Liver (tissue), 8 donors: ENCODE measurements at regions not wholly inside any gene's neighbourhood (a gene's known extent, or its start where the extent isn't known, plus 50 kb on each side); places are given as distances from the start of the nearest gene placed in this dataset.

Experiments used
- DNase-seq: peaks from one replicate; pipeline ENCODE4 v3.0.0-alpha.2; 2017; ENCODE audit warnings: low spot score
- H3K27ac ChIP-seq, 2 donors: one replicate each; pipeline ENCODE4 v1.7.0; 2013; ENCODE audit warnings: inconsistent platforms in 2 of 2, low read length in 2 of 2, control low read depth in 1 of 2, low read depth in 1 of 2, mild to moderate bottlenecking in 1 of 2
- H3K27me3 ChIP-seq, 4 donors: one replicate each; pipeline versions ENCODE4 v1.6.1 to v1.7.0; 2013; ENCODE audit warnings: low read length in 3 of 4, inconsistent platforms in 1 of 4, mild to moderate bottlenecking in 1 of 4, moderate library complexity in 1 of 4; ENCODE audit not compliant: control insufficient read depth in 4 of 4, insufficient read depth in 4 of 4
- H3K36me3 ChIP-seq, 4 donors: one replicate each; pipeline versions ENCODE4 v1.6.1 to v1.7.0; 2013; ENCODE audit warnings: low read length in 3 of 4, mild to moderate bottlenecking in 3 of 4, low read depth in 1 of 4, moderate library complexity in 1 of 4; ENCODE audit not compliant: control insufficient read depth in 4 of 4, insufficient read depth in 3 of 4
- H3K4me1 ChIP-seq, 4 donors: one replicate each; pipeline versions ENCODE4 v1.6.1 to v1.7.0; 2013; ENCODE audit warnings: low read length in 3 of 4, mild to moderate bottlenecking in 3 of 4, moderate library complexity in 1 of 4; ENCODE audit not compliant: control insufficient read depth in 4 of 4, insufficient read depth in 4 of 4
- H3K4me3 ChIP-seq, 3 donors: one replicate each; pipeline versions ENCODE4 v1.6.1 to v1.7.0; 2013; ENCODE audit warnings: low read length in 3 of 3, control low read depth in 1 of 3, low read depth in 1 of 3, mild to moderate bottlenecking in 1 of 3
- H3K9ac ChIP-seq, 2 donors: one replicate each; pipeline ENCODE4 v1.7.0; 2013; ENCODE audit warnings: low read length in 2 of 2, mild to moderate bottlenecking in 2 of 2, moderate library complexity in 2 of 2, control low read depth in 1 of 2, low read depth in 1 of 2
- H3K9me3 ChIP-seq, 4 donors: one replicate each; pipeline versions ENCODE4 v1.6.1 to v1.7.0; 2013; ENCODE audit warnings: low read length in 3 of 4; ENCODE audit not compliant: control insufficient read depth in 4 of 4
- CTCF ChIP-seq: fragments of 150-350 bp; IDR thresholded peaks from 2 replicates; pipeline ENCODE4 v1.5.1; 2017; ENCODE audit warnings: improper control_type of control experiment, low read depth, low read length; ENCODE audit not compliant: missing input control
- FOXA1 ChIP-seq: IDR thresholded peaks from 2 replicates; pipeline ENCODE4 v1.6.1; 2016; ENCODE audit warnings: antibody characterized with exemption
- FOXA2 ChIP-seq: IDR thresholded peaks from 2 replicates; pipeline ENCODE4 v1.6.1; 2016; ENCODE audit warnings: antibody characterized with exemption
- GABPA ChIP-seq, 2 donors: IDR thresholded peaks in 1 of 2; conservative IDR thresholded peaks in 1 of 2; 2 replicates each; pipeline ENCODE4 v1.6.1; 2016; ENCODE audit warnings: antibody characterized with exemption in 2 of 2, mild to moderate bottlenecking in 1 of 2, moderate library complexity in 1 of 2
- HNF4A ChIP-seq, 2 donors: conservative IDR thresholded peaks; 2 replicates each; pipeline ENCODE4 v1.6.1; 2016; ENCODE audit warnings: antibody characterized with exemption in 2 of 2, mild to moderate bottlenecking in 2 of 2
- HNF4G ChIP-seq: IDR thresholded peaks from 2 replicates; pipeline ENCODE4 v1.6.1; 2016; ENCODE audit warnings: antibody characterized with exemption
- JUND ChIP-seq, 2 donors: IDR thresholded peaks; 2 replicates each; pipeline ENCODE4 v1.6.1; 2016; ENCODE audit warnings: antibody characterized with exemption in 2 of 2
- MAX ChIP-seq: IDR thresholded peaks from 2 replicates; pipeline ENCODE4 v1.6.1; 2016; ENCODE audit warnings: antibody characterized with exemption
- NR2F2 ChIP-seq: IDR thresholded peaks from 2 replicates; pipeline ENCODE4 v1.6.1; 2016; ENCODE audit warnings: antibody characterized with exemption
- RAD21 ChIP-seq, 2 donors: IDR thresholded peaks; 2 replicates each; pipeline ENCODE4 v1.6.1; 2016; ENCODE audit warnings: antibody characterized with exemption in 2 of 2, mild to moderate bottlenecking in 2 of 2
- REST ChIP-seq: IDR thresholded peaks from 2 replicates; pipeline ENCODE4 v1.6.1; 2016; ENCODE audit warnings: antibody characterized with exemption, mild to moderate bottlenecking
- RXRA ChIP-seq, 2 donors: IDR thresholded peaks; 2 replicates each; pipeline ENCODE4 v1.6.1; 2017 to 2018; ENCODE audit warnings: antibody characterized with exemption in 2 of 2, mild to moderate bottlenecking in 1 of 2
- SP1 ChIP-seq: IDR thresholded peaks from 2 replicates; pipeline ENCODE4 v1.6.1; 2018; ENCODE audit warnings: antibody characterized with exemption, mild to moderate bottlenecking
- YY1 ChIP-seq: IDR thresholded peaks from 2 replicates; pipeline ENCODE4 v1.6.1; 2016; ENCODE audit warnings: antibody characterized with exemption, mild to moderate bottlenecking
- WGBS: extraction: QIAGEN DNeasy Blood & Tissue Kit; methylation state at CpG from one replicate; pipeline ENCODE4 v1.1.7; 2013; 5-methylcytosine and 5-hydroxymethylcytosine counted together
- TF ChIP-seq, protein P1 (sequence below): IDR thresholded peaks from 2 replicates; pipeline ENCODE4 v1.6.1; 2016; ENCODE audit warnings: antibody characterized with exemption
- TF ChIP-seq, protein P2 (sequence below): IDR thresholded peaks from 2 replicates; pipeline ENCODE4 v1.6.1; 2016; ENCODE audit warnings: antibody characterized with exemption
- donor health status: healthy.
- donor health status: healthy.
- donor health status: healthy.
- donor health status: healthy.
- donor health status: healthy.

- H3K4me1 ChIP-seq: no peaks in the 10 kb centered on the region
- peaks cover 0 to 3% (median 0%) of the 10 kb centered on the region in 4 donors for H3K9me3 ChIP-seq
- no peak overlapping the region for H3K27ac ChIP-seq
- WGBS: 27% methylated on average over 24 of the region's 24 CpGs
- DNase-seq: no peak
- no peak overlapping the region for H3K9ac ChIP-seq
- H3K36me3 ChIP-seq: no peaks in the 10 kb centered on the region
- H3K4me3 ChIP-seq: no peak overlapping the region
- peaks cover 0 to 8% (median 1%) of the 10 kb centered on the region in 4 donors for H3K27me3 ChIP-seq
- TF ChIP-seq RAD21 (IDR thresholded peaks at IDR 0.05) (no peak), REST (no peak), GABPA (IDR thresholded peaks at IDR 0.05 in 1 of 2, conservative IDR thresholded peaks at IDR 0.05 in 1 of 2) (no peak), NR2F2 (no peak), HNF4G (no peak), SP1 (no peak), FOXA1 (no peak), CTCF (no peak), MAX (no peak), JUND (IDR thresholded peaks at IDR 0.05) (no peak), YY1 (no peak), FOXA2 (no peak), HNF4A (conservative IDR thresholded peaks at IDR 0.05) (no peak), RXRA (IDR thresholded peaks at IDR 0.05) (no peak)
- TF ChIP-seq, protein P1, sequence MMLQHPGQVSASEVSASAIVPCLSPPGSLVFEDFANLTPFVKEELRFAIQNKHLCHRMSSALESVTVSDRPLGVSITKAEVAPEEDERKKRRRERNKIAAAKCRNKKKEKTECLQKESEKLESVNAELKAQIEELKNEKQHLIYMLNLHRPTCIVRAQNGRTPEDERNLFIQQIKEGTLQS: no peak
- TF ChIP-seq, protein P2, sequence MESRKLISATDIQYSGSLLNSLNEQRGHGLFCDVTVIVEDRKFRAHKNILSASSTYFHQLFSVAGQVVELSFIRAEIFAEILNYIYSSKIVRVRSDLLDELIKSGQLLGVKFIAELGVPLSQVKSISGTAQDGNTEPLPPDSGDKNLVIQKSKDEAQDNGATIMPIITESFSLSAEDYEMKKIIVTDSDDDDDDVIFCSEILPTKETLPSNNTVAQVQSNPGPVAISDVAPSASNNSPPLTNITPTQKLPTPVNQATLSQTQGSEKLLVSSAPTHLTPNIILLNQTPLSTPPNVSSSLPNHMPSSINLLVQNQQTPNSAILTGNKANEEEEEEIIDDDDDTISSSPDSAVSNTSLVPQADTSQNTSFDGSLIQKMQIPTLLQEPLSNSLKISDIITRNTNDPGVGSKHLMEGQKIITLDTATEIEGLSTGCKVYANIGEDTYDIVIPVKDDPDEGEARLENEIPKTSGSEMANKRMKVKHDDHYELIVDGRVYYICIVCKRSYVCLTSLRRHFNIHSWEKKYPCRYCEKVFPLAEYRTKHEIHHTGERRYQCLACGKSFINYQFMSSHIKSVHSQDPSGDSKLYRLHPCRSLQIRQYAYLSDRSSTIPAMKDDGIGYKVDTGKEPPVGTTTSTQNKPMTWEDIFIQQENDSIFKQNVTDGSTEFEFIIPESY: no peak
Measured at GRCh38 chr1:143667730-143668129, 304.1 kb downstream of the FAM72C start.

DNA sequence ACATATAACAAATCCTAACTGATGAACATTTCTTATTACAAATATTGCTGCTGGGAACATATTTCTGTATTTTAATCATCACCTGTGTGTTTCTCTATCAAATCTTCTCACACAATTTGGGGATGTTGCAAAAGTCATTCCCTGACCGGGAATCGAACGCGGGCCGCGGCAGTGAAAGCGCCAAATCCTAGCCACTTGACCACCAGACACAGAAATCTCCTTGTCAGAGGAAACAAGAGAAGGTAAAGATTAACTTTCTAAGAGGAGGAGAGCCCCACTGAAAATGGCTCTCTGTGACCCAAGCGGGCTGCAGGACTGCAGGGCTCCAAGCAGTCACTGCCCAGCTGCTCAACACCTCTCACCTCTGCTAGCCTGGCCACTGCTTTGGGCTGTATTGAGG, 304.9 kb downstream of the FAM72C start:
- Histone ChIP-seq H3K36me3 (no peaks in the 10 kb centered on the region), H3K4me1 (no peaks in the 10 kb centered on the region), H3K4me3 (no peak overlapping the region), H3K27ac (no peak overlapping the region), H3K27me3 (peaks cover 0 to 8% (median 1%) of the 10 kb centered on the region in 4 donors), H3K9me3 (peaks cover 0 to 3% (median 0%) of the 10 kb centered on the region in 4 donors), H3K9ac (no peak overlapping the region)
- DNase-seq: no peak
- TF ChIP-seq HNF4G: no peak
- 67% methylated on average over 8 of the region's 8 CpGs for WGBS
